Ovary (tissue), 7 donors: ENCODE measurements at regions not wholly inside any gene's neighbourhood (a gene's known extent, or its start where the extent isn't known, plus 50 kb on each side); places are given as distances from the start of the nearest gene placed in this dataset.

Source experiments
- DNase-seq, 5 donors: peaks; one replicate each; pipeline ENCODE4 v3.0.0-alpha.2; 2019 to 2020
- H3K27ac ChIP-seq, 2 donors: fragments of 200-600 bp; one replicate each; pipeline versions ENCODE4 v1.5.1 to v1.8.0; 2019 to 2022
- H3K27me3 ChIP-seq: fragments of 200-600 bp; one replicate; pipeline ENCODE4 v1.8.0; 2022
- H3K36me3 ChIP-seq: fragments of 200-600 bp; sonication (generic); one replicate; pipeline ENCODE4 v1.5.1; 2019
- H3K4me1 ChIP-seq: one replicate; pipeline ENCODE4 v1.8.1; 2013; ENCODE audit warnings: mild to moderate bottlenecking, moderate library complexity; ENCODE audit not compliant: insufficient read depth
- H3K4me3 ChIP-seq: fragments of 200-600 bp; sonication (generic); one replicate; pipeline ENCODE4 v1.5.1; 2017
- H3K9me3 ChIP-seq, 2 donors: fragments of 200-600 bp in 1 of 2; sonication (generic) in 1 of 2; one replicate each; pipeline versions ENCODE4 v1.5.1 to v1.8.1; 2013 to 2019; ENCODE audit warnings: mild to moderate bottlenecking in 1 of 2, moderate library complexity in 1 of 2
- EP300 ChIP-seq: sonication (generic); formaldehyde crosslinking; IDR thresholded peaks from one replicate; pipeline ENCODE4 v1.6.1; 2017; ENCODE audit warnings: antibody characterized with exemption
- POLR2A ChIP-seq: fragments of 450-650 bp; IDR thresholded peaks from one replicate; pipeline ENCODE4 v1.6.1; 2017; ENCODE audit warnings: antibody characterized with exemption, mild to moderate bottlenecking, moderate library complexity
- WGBS, 3 donors: extraction: QIAGEN DNeasy Blood & Tissue Kit in 1 of 3; methylation state at CpG; one replicate each; pipeline versions ENCODE4 v1.1.5 to v1.1.7; 2013 to 2017; 5-methylcytosine and 5-hydroxymethylcytosine counted together
- intact Hi-C, 4 donors: fragments of 100-400 bp; cut with DNase I; formaldehyde crosslinking; loops; one replicate each; pipeline versions ENCODE4 v1.11.0 to v1.15.1; 2022 to 2023
- TF ChIP-seq, protein P1 (sequence below), 3 donors: fragments of 450-650 bp in 2 of 3; fragments of 200-600 bp in 1 of 3; IDR thresholded peaks; one replicate each; pipeline versions ENCODE4 v1.5.1 to v1.8.0; 2016 to 2022; ENCODE audit warnings: antibody characterized with exemption in 3 of 3, mild to moderate bottlenecking in 1 of 3
- donor health status: DM: no; HTN: no; CAD: no; lungs with moderate emphysema.
- donor health status: DM: no; HTN: no; CAD: no.
- donor health status: Bipolar disorder and iron deficiency.
- donor health status: DM: no; HTN: no; CAD: no.
- donor health status: DM: yes; HTN: yes; CAD: no.

DNA sequence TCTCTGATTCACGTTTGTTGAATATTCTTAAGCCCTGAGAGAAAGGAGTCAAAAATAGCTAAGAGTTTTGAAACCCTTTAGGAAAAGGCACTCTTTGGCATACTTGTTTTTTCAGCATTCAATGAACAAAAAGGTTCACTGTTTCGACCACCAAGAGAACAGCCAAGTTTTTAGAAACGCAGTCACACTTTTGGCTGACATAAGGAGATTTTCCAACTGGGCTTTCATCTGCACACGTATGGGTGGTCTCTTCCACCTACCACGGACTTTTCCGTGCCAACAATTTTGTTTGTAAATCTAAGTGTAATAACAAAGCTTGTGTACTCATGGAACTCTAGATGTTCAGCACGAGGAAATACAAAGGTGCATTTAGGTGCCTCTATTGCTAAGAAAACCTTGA lies 270.3 kb downstream of the WDR11 start:
- Histone ChIP-seq H3K9me3 (no peaks in the 10 kb centered on the region), H3K36me3 (no peaks in the 10 kb centered on the region), H3K27me3 (no peaks in the 10 kb centered on the region), H3K27ac (no peak overlapping the region), H3K4me1 (no peaks in the 10 kb centered on the region), H3K4me3 (no peak overlapping the region)
- DNase-seq: no peak
- TF ChIP-seq, protein P1, sequence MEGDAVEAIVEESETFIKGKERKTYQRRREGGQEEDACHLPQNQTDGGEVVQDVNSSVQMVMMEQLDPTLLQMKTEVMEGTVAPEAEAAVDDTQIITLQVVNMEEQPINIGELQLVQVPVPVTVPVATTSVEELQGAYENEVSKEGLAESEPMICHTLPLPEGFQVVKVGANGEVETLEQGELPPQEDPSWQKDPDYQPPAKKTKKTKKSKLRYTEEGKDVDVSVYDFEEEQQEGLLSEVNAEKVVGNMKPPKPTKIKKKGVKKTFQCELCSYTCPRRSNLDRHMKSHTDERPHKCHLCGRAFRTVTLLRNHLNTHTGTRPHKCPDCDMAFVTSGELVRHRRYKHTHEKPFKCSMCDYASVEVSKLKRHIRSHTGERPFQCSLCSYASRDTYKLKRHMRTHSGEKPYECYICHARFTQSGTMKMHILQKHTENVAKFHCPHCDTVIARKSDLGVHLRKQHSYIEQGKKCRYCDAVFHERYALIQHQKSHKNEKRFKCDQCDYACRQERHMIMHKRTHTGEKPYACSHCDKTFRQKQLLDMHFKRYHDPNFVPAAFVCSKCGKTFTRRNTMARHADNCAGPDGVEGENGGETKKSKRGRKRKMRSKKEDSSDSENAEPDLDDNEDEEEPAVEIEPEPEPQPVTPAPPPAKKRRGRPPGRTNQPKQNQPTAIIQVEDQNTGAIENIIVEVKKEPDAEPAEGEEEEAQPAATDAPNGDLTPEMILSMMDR (IDR thresholded peaks at IDR 0.05): no peak
- TF ChIP-seq EP300 (no peak), POLR2A (no peak)
- WGBS, 3 donors: 26 to 44% (median 38%) methylated on average over 7 of the region's 7 CpGs
- intact Hi-C loops: no loop called here

DNA sequence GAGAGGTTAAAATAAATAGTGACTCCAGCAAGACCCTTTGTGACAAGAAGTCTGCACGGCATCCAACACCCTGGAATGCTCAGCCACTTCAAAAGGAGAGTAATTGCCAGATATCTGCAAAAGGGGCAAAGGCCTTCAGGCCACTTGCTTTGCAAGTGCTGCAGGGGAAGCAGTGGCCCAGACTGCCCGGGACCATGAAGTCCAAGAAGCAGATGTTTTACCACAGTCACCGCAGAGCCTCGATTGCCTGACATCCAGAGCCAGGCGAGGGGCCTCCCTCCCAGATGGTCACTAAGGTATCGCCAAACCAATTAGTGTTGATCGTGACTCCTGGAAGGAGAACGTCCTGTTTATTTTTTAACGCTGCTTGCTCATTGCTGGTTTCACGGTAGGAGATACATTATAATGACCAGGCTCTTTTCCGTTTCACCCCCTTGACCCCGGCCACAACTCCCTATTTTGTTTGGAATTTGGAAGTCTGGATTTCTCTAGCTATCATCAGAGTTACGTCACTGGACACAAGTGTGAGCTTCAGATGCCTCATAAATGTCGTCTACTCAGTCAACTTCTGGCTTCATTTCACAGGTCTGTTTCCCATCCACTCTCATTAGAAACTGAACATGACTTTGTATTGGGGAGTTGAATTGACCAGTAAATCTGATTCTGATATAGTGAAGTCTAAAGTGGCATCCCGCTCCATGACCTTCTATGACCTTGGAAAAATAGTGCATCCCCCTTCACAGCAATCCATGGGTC lies 276.2 kb downstream of the WDR11 start:
- Histone ChIP-seq H3K4me3 (no peak overlapping the region), H3K36me3 (no peaks in the 10 kb centered on the region), H3K27me3 (no peaks in the 10 kb centered on the region), H3K9me3 (no peaks in the 10 kb centered on the region), H3K4me1 (peaks cover 3% of the 10 kb centered on the region), H3K27ac (no peak overlapping the region)
- DNase-seq: peak in 1 of 5 donors; percentile 37
- 57 to 60% (median 59%) methylated on average over 15 of the region's 15 CpGs for WGBS, 3 donors
- intact Hi-C loops: no loop called here
- TF ChIP-seq POLR2A: no peak
- TF ChIP-seq EP300: no peak
- TF ChIP-seq, protein P1 (IDR thresholded peaks at IDR 0.05): no peak

DNA sequence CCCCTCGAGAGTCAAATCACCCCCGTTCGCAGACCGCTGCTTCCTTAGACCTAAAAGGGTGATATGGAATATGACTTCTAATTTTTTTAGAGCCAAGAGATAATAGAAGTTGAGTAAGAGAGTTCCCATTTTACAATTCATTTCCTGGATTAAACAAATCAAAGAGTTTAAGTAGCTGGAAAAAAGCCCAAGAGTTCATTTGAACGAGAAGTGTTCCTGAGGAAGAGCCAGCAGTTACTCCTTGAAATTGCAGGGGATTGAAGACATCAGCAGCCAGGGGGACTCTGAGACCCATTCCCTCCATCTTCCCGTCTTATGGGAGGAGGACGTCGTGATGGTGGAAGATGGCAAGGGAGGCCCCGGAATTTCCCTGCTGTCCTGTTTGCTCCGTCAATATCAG lies 277.0 kb downstream of the WDR11 start:
- H3K4me3 ChIP-seq: no peak overlapping the region
- TF ChIP-seq, protein P1 (IDR thresholded peaks at IDR 0.05): no peak
- TF ChIP-seq EP300 (no peak), POLR2A (no peak)
- H3K9me3 ChIP-seq: no peaks in the 10 kb centered on the region
- peaks cover 3% of the 10 kb centered on the region for H3K4me1 ChIP-seq
- intact Hi-C loops: no loop called here
- H3K36me3 ChIP-seq: no peaks in the 10 kb centered on the region
- H3K27ac ChIP-seq: no peak overlapping the region
- DNase-seq: no peak
- WGBS, 3 donors: 20 to 26% (median 25%) methylated on average over 10 of the region's 10 CpGs
- H3K27me3 ChIP-seq: no peaks in the 10 kb centered on the region

DNA sequence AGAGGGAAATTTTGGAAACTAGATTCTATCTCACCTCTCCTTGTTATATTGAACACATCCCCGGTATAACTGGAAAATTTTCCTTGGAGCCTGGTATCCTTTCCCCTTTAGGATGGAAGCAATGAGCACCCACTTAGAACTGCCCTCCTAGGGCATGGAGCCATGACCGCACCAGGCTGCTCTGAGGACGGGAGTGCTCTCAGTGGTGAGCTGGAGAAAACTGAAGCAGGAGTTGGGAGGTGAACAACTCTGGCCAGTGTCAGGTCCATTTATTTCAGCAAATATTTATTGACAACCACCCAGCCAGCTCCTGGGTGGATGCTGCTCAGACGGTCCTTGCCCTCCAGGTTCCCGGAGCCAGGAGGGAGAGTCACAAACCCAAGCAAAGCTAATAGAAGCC lies 278.1 kb downstream of the WDR11 start:
- Histone ChIP-seq H3K27me3 (no peaks in the 10 kb centered on the region), H3K9me3 (no peaks in the 10 kb centered on the region), H3K36me3 (no peaks in the 10 kb centered on the region), H3K4me3 (no peak overlapping the region), H3K4me1 (peaks cover 3% of the 10 kb centered on the region), H3K27ac (no peak overlapping the region)
- intact Hi-C loops: no loop called here
- no peak for DNase-seq
- TF ChIP-seq EP300: no peak
- TF ChIP-seq POLR2A: no peak
- TF ChIP-seq, protein P1 (IDR thresholded peaks at IDR 0.05): no peak
- 84 to 92% (median 86%) methylated on average over 5 of the region's 5 CpGs for WGBS, 3 donors
